ENCODE measurements at regions not wholly inside any gene's neighbourhood (a gene's known extent, or its start where the extent isn't known, plus 50 kb on each side); places are given as distances from the start of the nearest gene placed in this dataset.

GRCh38 chr13:85283408-85283807, 515.8 kb downstream of the SLITRK6 start:
- DNase-seq, result no peak

GRCh38 chr13:85282876-85283275, 516.3 kb downstream of the SLITRK6 start:
- in situ Hi-C loops (cut with MboI; ENCODE audit: low pct_unique_long_range_greater_than_20kb, low sequenced_read_pairs), result no loop called here

More at GRCh38 chr13:85283408-85283807, 515.8 kb downstream of the SLITRK6 start:
- in situ Hi-C loops (cut with MboI; ENCODE audit: low pct_unique_long_range_greater_than_20kb, low sequenced_read_pairs), result no loop called here

GRCh38 chr13:85278851-85279250, 520.4 kb downstream of the SLITRK6 start:
- in situ Hi-C loops (cut with MboI; ENCODE audit: low pct_unique_long_range_greater_than_20kb, low sequenced_read_pairs), result no loop called here
- no peak for DNase-seq

More at GRCh38 chr13:85282876-85283275, 516.3 kb downstream of the SLITRK6 start:
- DNase-seq, result no peak

- DNase-seq, result no peak
- in situ Hi-C loops (cut with MboI; ENCODE audit: low pct_unique_long_range_greater_than_20kb, low sequenced_read_pairs), result no loop called here
Measured at GRCh38 chr13:85277748-85278147, 521.5 kb downstream of the SLITRK6 start.

- no peak for DNase-seq
- in situ Hi-C loops (cut with MboI; ENCODE audit: low pct_unique_long_range_greater_than_20kb, low sequenced_read_pairs), result no loop called here
Measured at GRCh38 chr13:85266771-85267170, 532.4 kb downstream of the SLITRK6 start.

- DNase-seq, result no peak
- in situ Hi-C loops (cut with MboI; ENCODE audit: low pct_unique_long_range_greater_than_20kb, low sequenced_read_pairs), result no loop called here
Measured at GRCh38 chr13:85266331-85266730, 532.9 kb downstream of the SLITRK6 start.

GRCh38 chr13:85265296-85265695, 533.9 kb downstream of the SLITRK6 start:
- in situ Hi-C loops (cut with MboI; ENCODE audit: low pct_unique_long_range_greater_than_20kb, low sequenced_read_pairs), result no loop called here
- DNase-seq, result no peak

GRCh38 chr13:85262499-85262898, 536.7 kb downstream of the SLITRK6 start:
- no peak for DNase-seq
- in situ Hi-C loops (cut with MboI; ENCODE audit: low pct_unique_long_range_greater_than_20kb, low sequenced_read_pairs), result no loop called here

GRCh38 chr13:85261757-85262346, 537.4 kb downstream of the SLITRK6 start:
- DNase-seq, result no peak
- in situ Hi-C loops (cut with MboI; ENCODE audit: low pct_unique_long_range_greater_than_20kb, low sequenced_read_pairs), result no loop called here

GRCh38 chr13:85260896-85261295, 538.3 kb downstream of the SLITRK6 start:
- in situ Hi-C loops (cut with MboI; ENCODE audit: low pct_unique_long_range_greater_than_20kb, low sequenced_read_pairs), result no loop called here
- DNase-seq, result no peak

- in situ Hi-C loops (cut with MboI; ENCODE audit: low pct_unique_long_range_greater_than_20kb, low sequenced_read_pairs), result no loop called here
- DNase-seq, result no peak
Measured at GRCh38 chr13:85255978-85256377, 543.2 kb downstream of the SLITRK6 start.

- DNase-seq, result no peak
- in situ Hi-C loops (cut with MboI; ENCODE audit: low pct_unique_long_range_greater_than_20kb, low sequenced_read_pairs), result no loop called here
Measured at GRCh38 chr13:85254641-85255040, 544.6 kb downstream of the SLITRK6 start.

GRCh38 chr13:85249151-85249550, 550.1 kb downstream of the SLITRK6 start:
- DNase-seq, result no peak
- in situ Hi-C loops (cut with MboI; ENCODE audit: low pct_unique_long_range_greater_than_20kb, low sequenced_read_pairs), result no loop called here

GRCh38 chr13:85247780-85248179, 551.4 kb downstream of the SLITRK6 start:
- in situ Hi-C loops (cut with MboI; ENCODE audit: low pct_unique_long_range_greater_than_20kb, low sequenced_read_pairs), result no loop called here
- no peak for DNase-seq

GRCh38 chr13:85243831-85244230, 555.4 kb downstream of the SLITRK6 start:
- in situ Hi-C loops (cut with MboI; ENCODE audit: low pct_unique_long_range_greater_than_20kb, low sequenced_read_pairs), result no loop called here
- no peak for DNase-seq

GRCh38 chr13:85241060-85241459, 558.2 kb downstream of the SLITRK6 start:
- in situ Hi-C loops (cut with MboI; ENCODE audit: low pct_unique_long_range_greater_than_20kb, low sequenced_read_pairs), result no loop called here
- DNase-seq, result no peak

- in situ Hi-C loops (cut with MboI; ENCODE audit: low pct_unique_long_range_greater_than_20kb, low sequenced_read_pairs), result no loop called here
- no peak for DNase-seq
Measured at GRCh38 chr13:85236413-85236812, 562.8 kb downstream of the SLITRK6 start.

- in situ Hi-C loops (cut with MboI; ENCODE audit: low pct_unique_long_range_greater_than_20kb, low sequenced_read_pairs), result no loop called here
- no peak for DNase-seq
Measured at GRCh38 chr13:85230691-85231093, 568.5 kb downstream of the SLITRK6 start.

GRCh38 chr13:85228692-85229091, 570.5 kb downstream of the SLITRK6 start:
- in situ Hi-C loops (cut with MboI; ENCODE audit: low pct_unique_long_range_greater_than_20kb, low sequenced_read_pairs), result no loop called here
- no peak for DNase-seq

- in situ Hi-C loops (cut with MboI; ENCODE audit: low pct_unique_long_range_greater_than_20kb, low sequenced_read_pairs), result no loop called here
- DNase-seq, result no peak
Measured at GRCh38 chr13:85223883-85224656, 575.1 kb downstream of the SLITRK6 start.

- in situ Hi-C loops (cut with MboI; ENCODE audit: low pct_unique_long_range_greater_than_20kb, low sequenced_read_pairs), result no loop called here
Measured at GRCh38 chr13:85216576-85216975, 582.6 kb downstream of the SLITRK6 start.

More at GRCh38 chr13:85216576-85216975, 582.6 kb downstream of the SLITRK6 start:
- DNase-seq, result no peak

Measured in KBM-7 (cell line).